B cell (primary cell): ENCODE measurements at regions not wholly inside any gene's neighbourhood (a gene's known extent, or its start where the extent isn't known, plus 50 kb on each side); places are given as distances from the start of the nearest gene placed in this dataset.

Experiments used
- CTCF ChIP-seq: fragments of 200-600 bp; IDR thresholded peaks from one replicate; pipeline ENCODE4 v1.8.0; 2022; ENCODE audit warnings: antibody characterized with exemption, mild to moderate bottlenecking
- EZH2 ChIP-seq: IDR thresholded peaks from 2 replicates; pipeline ENCODE4 v1.6.1; 2012; ENCODE audit warnings: borderline replicate concordance, low read depth, mild to moderate bottlenecking, moderate library complexity, low read length; ENCODE audit not compliant: insufficient read depth, poor library complexity, severe bottlenecking

DNA sequence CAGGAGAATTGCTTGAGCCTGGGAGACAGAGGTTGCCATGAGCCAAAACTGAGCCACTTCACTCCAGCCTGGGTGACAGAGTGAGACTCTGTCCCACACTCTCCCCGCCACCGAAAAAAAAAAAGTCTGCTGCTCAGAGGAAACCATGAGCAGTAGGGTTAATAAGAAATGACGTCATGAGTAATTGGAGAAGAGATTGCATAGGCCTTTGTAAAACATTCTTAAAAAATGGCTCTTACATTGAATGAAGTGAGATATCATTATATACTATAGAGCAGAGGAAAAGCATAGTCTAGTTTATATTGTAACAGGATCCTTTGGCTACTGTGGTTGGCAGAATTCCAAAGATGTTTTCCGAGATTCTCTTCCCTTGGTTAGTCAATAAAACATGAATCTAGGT lies 228.2 kb downstream of the PCDH20 start:
- TF ChIP-seq CTCF (no peak), EZH2 (no peak)
